ENCODE measurements at regions not wholly inside any gene's neighbourhood (a gene's known extent, or its start where the extent isn't known, plus 50 kb on each side); places are given as distances from the start of the nearest gene placed in this dataset.

GRCh38 chr4:59238212-59238611, 1961.9 kb upstream of the ADGRL3 start (continued):
- TF ChIP-seq, protein P1, sequence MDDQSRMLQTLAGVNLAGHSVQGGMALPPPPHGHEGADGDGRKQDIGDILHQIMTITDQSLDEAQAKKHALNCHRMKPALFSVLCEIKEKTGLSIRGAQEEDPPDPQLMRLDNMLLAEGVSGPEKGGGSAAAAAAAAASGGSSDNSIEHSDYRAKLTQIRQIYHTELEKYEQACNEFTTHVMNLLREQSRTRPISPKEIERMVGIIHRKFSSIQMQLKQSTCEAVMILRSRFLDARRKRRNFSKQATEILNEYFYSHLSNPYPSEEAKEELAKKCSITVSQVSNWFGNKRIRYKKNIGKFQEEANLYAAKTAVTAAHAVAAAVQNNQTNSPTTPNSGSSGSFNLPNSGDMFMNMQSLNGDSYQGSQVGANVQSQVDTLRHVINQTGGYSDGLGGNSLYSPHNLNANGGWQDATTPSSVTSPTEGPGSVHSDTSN (CRISPR knock-in tag; IDR thresholded peaks at IDR 0.05; ENCODE audit: borderline replicate concordance): no peak
- TF ChIP-seq ZSCAN29 (CRISPR knock-in tag; conservative IDR thresholded peaks at IDR 0.05): no peak

GRCh38 chr4:59240011-59240410, 1960.1 kb upstream of the ADGRL3 start:
- no peak for ATAC-seq
- no peaks in the 10 kb centered on the region for H3K27me3 ChIP-seq (ENCODE audit: control insufficient read depth in 1 of 2, insufficient read depth in 2 of 2, low read length in 2 of 2)
- no peak overlapping the region for H3K4me2 ChIP-seq (ENCODE audit: low read depth, low read length)
- no peaks in the 10 kb centered on the region for H3K36me3 ChIP-seq (replicated peaks in 1 of 2; ENCODE audit: control insufficient read depth in 1 of 2, insufficient read depth in 2 of 2, low read length in 2 of 2)
- TF ChIP-seq FOXM1 (CRISPR knock-in tag; IDR thresholded peaks at IDR 0.05) (no peak), ZNF24 (IDR thresholded peaks at IDR 0.05) (no peak), ZNF629 (CRISPR knock-in tag; conservative IDR thresholded peaks at IDR 0.05) (no peak), ZNF713 (CRISPR knock-in tag; IDR thresholded peaks at IDR 0.05) (no peak), ZNF3 (CRISPR knock-in tag; IDR thresholded peaks at IDR 0.05) (no peak), ADNP (CRISPR knock-in tag; IDR thresholded peaks at IDR 0.05) (no peak), MXD4 (CRISPR knock-in tag; IDR thresholded peaks at IDR 0.05) (no peak), ZNF235 (CRISPR knock-in tag; IDR thresholded peaks at IDR 0.05; ENCODE audit: borderline replicate concordance) (no peak), NFRKB (IDR thresholded peaks at IDR 0.05) (no peak), ZNF224 (CRISPR knock-in tag; IDR thresholded peaks at IDR 0.05) (no peak), ZNF710 (CRISPR knock-in tag; IDR thresholded peaks at IDR 0.05; ENCODE audit: borderline replicate concordance) (no peak), NONO (IDR thresholded peaks at IDR 0.05) (no peak), NONO (CRISPR knock-in tag; conservative IDR thresholded peaks at IDR 0.05) (no peak), ZNF780A (CRISPR knock-in tag; IDR thresholded peaks at IDR 0.05) (no peak)
- FAIRE-seq: no peak
- no peak for DNase-seq (ENCODE audit: low spot score)
- H4K20me1 ChIP-seq (ENCODE audit: insufficient read depth, low read length): no peaks in the 10 kb centered on the region
- no peak overlapping the region for H3K4me3 ChIP-seq (replicated peaks in 1 of 3; ENCODE audit: insufficient read depth in 1 of 3, low read depth in 2 of 3, low read length in 3 of 3)
- intact Hi-C loops (cut with micrococcal nuclease; ENCODE audit: unreplicated experiment) (no loop called here), in situ Hi-C loops (cut with HindIII; ENCODE audit: extremely low pct_ligation_motif_present, low pct_unique_long_range_greater_than_20kb) (loop anchor here (10.0 kb wide), 1 partner anchor 965 kb away; no protein-coding TSS in a partner anchor)
- ChIA-PET CTCF (ENCODE audit: low intra/inter-chr PET ratio, low total read pairs) (no interaction called here), POLR2A (no interaction called here)
- BruUV-seq (replicated peaks): no TSS peak
- H3K9ac ChIP-seq (ENCODE audit: insufficient read depth, low read depth, low read length): no peak overlapping the region
- H3K27ac ChIP-seq (ENCODE audit: extremely low read length, insufficient read depth, low read length): no peak overlapping the region
- H3K9me3 ChIP-seq (ENCODE audit: low read length): peaks cover 11% of the 10 kb centered on the region
- no peak overlapping the region for H2AFZ ChIP-seq (ENCODE audit: low read length)
- WGBS (ENCODE audit: low lambda C conversion rate): 5% methylated on average over 7 of the region's 7 CpGs
- no peaks in the 10 kb centered on the region for H3K79me2 ChIP-seq (ENCODE audit: insufficient read depth, low read length)
- H3K4me1 ChIP-seq (ENCODE audit: insufficient read depth, low read length): no peaks in the 10 kb centered on the region
